ENCODE measurements at regions not wholly inside any gene's neighbourhood (a gene's known extent, or its start where the extent isn't known, plus 50 kb on each side); places are given as distances from the start of the nearest gene placed in this dataset.

DNA sequence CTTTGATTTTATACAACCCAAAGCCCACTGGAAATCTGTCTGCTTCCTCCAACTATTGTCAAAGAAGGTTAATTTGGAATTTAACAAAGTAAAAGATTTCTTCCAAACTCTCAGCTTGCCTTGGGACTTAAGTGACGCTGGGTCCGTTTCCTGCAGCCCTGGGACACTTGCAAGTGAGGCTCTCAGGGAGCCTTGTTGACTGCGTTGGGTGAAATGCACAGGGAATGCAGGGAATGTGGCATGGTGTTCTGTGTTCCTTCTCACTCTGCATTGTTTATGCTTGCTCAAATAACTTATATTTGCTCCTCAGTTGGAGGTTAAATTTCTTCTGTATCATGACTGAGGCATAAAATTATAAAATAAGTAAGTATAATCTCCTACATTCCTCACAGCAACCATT, 60.9 kb upstream of the TJP1 start:
- TF ChIP-seq, protein P1, sequence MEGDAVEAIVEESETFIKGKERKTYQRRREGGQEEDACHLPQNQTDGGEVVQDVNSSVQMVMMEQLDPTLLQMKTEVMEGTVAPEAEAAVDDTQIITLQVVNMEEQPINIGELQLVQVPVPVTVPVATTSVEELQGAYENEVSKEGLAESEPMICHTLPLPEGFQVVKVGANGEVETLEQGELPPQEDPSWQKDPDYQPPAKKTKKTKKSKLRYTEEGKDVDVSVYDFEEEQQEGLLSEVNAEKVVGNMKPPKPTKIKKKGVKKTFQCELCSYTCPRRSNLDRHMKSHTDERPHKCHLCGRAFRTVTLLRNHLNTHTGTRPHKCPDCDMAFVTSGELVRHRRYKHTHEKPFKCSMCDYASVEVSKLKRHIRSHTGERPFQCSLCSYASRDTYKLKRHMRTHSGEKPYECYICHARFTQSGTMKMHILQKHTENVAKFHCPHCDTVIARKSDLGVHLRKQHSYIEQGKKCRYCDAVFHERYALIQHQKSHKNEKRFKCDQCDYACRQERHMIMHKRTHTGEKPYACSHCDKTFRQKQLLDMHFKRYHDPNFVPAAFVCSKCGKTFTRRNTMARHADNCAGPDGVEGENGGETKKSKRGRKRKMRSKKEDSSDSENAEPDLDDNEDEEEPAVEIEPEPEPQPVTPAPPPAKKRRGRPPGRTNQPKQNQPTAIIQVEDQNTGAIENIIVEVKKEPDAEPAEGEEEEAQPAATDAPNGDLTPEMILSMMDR (IDR thresholded peaks at IDR 0.05; ENCODE audit: low read depth, low read length, missing control alignments): no peak
- no peak for DNase-seq (ENCODE audit: extremely low read depth, low read depth)
- H3K4me3 ChIP-seq (replicated peaks; ENCODE audit: low read depth, low read length): no peak overlapping the region

GRCh38 chr15:29880886-29881285, 58.6 kb upstream of the TJP1 start:
- TF ChIP-seq, protein P1 (IDR thresholded peaks at IDR 0.05; ENCODE audit: low read depth, low read length, missing control alignments): no peak
- DNase-seq (ENCODE audit: extremely low read depth, low read depth): no peak
- no peak overlapping the region for H3K4me3 ChIP-seq (replicated peaks; ENCODE audit: low read depth, low read length)

DNA sequence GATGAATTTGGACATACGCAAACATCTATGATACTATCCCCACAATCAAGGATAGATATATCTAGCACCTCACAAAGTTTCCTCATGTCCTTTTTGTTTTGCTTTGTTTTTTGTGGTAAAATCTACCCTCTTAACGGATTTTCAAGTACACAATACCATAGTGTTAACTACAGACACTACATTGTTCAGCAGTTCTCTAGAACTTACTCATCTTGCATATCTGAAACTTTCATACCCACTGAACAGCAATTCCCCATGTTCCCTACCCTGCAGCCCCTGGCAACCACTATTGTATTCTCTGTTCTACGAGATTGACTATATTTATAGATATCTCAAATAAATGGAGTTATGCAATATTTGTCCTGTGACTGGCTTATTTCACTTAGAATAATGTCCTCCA, 58.1 kb upstream of the TJP1 start:
- H3K4me3 ChIP-seq (replicated peaks; ENCODE audit: low read depth, low read length): no peak overlapping the region
- DNase-seq (ENCODE audit: extremely low read depth, low read depth): no peak
- TF ChIP-seq, protein P1 (IDR thresholded peaks at IDR 0.05; ENCODE audit: low read depth, low read length, missing control alignments): no peak

- TF ChIP-seq, protein P1 (IDR thresholded peaks at IDR 0.05; ENCODE audit: low read depth, low read length, missing control alignments): no peak
- DNase-seq (ENCODE audit: extremely low read depth, low read depth): no peak
- H3K4me3 ChIP-seq (replicated peaks; ENCODE audit: low read depth, low read length): no peak overlapping the region
These were observed 52.7 kb upstream of the TJP1 start for GRCh38 chr15:29874977-29875376.

DNA sequence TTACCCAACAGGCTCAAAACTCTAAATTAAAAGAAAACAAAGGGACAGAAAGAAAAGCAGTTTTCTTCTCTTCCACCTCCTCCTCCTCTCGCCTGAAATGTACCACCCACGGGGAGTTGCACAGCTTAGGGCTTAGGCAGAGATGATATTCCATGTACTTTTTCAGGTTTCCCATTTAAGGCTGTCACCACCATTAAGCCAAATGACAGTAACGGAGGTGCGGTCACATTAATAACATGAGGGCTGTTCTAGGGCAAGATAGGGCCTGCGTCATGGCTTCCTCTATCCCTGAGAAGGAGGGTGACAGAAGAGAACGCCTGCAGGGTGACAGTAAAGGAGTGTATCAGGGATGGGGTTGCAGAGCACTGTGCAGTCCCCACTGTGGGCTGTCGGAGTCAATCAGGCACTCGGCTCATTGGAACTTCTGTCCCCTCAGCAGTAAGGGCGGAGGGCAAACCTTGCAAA, 51.7 kb upstream of the TJP1 start:
- TF ChIP-seq, protein P1 (IDR thresholded peaks at IDR 0.05; ENCODE audit: low read depth, low read length, missing control alignments): no peak
- no peak overlapping the region for H3K4me3 ChIP-seq (replicated peaks; ENCODE audit: low read depth, low read length)
- no peak for DNase-seq (ENCODE audit: extremely low read depth, low read depth)

DNA sequence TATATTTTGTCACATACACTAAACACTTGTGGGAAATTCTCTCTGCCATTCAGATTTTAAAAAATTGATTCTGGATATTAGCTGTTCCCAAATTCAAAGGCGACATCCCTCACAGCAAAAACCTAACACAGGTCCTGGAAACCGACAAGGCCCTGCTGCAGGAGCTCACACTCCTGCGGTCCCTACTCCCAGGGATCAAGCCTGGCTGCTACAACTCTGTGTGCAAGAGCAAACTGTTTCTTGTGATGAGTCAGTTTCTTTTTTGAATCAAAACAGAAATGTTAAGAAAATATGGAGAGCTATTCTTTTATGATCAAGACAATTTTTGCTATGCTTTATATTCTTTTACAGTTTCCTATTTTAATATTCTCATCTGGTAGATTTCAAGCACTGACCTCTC, 51.0 kb upstream of the TJP1 start:
- DNase-seq (ENCODE audit: extremely low read depth, low read depth): no peak
- TF ChIP-seq, protein P1 (IDR thresholded peaks at IDR 0.05; ENCODE audit: low read depth, low read length, missing control alignments): no peak
- H3K4me3 ChIP-seq (replicated peaks; ENCODE audit: low read depth, low read length): no peak overlapping the region

- H3K4me3 ChIP-seq (replicated peaks; ENCODE audit: low read depth, low read length): no peak overlapping the region
- TF ChIP-seq, protein P1 (IDR thresholded peaks at IDR 0.05; ENCODE audit: low read depth, low read length, missing control alignments): no peak
- DNase-seq (ENCODE audit: extremely low read depth, low read depth): no peak
These were observed 50.4 kb upstream of the TJP1 start for GRCh38 chr15:29872716-29873115.
